ENCODE measurements at regions not wholly inside any gene's neighbourhood (a gene's known extent, or its start where the extent isn't known, plus 50 kb on each side); places are given as distances from the start of the nearest gene placed in this dataset.

DNA sequence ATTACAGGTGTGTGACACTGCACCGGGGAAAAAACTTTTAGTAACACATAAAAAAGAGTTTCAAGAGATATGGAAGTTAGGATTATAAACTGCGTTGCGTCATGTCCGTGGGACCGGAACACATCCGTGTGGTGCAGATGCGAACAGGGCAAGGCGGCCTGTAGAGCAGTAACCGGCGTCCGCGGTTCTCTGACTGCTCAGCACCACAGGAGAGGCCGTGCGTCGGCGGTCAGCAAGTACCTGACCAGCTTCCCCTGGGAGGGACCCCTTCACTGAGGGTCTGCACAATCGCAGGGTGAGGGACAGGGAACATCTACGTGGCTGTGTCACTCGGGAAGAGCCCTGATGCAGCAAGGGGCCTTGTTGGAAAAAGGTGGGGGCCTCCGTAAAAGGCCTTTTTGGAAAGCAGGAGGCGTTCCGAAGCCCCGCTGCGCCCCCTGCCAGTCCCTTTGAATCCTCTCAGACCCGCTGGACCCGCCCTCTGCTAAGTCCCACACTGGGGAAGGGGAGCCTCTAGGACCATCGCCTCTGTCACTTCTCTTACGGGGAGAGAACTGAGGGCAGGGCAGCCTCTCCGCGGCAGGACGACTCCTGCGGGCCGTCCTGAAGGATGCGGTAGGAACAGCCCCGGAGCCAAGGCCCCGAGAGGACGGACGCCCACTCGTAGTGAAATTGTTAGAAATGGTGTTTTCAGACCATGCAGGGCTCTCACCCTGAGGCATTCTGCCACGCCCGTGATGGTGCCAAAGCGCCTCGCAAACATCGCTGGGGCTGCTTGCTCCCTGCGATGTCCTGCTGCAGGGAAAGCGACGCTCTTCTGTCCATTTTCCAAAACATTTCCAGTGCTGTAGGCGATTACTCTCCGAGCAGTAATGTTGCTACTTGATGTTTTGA, 771.6 kb upstream of the COBL start:
- Histone ChIP-seq H3K36me3 (ENCODE audit: control insufficient read depth in 2 of 2, insufficient read depth in 2 of 2, low read length in 2 of 2) (no peaks in the 10 kb centered on the region), H3K27ac (ENCODE audit: low read depth in 2 of 2, low read length in 2 of 2) (no peak overlapping the region)

DNA sequence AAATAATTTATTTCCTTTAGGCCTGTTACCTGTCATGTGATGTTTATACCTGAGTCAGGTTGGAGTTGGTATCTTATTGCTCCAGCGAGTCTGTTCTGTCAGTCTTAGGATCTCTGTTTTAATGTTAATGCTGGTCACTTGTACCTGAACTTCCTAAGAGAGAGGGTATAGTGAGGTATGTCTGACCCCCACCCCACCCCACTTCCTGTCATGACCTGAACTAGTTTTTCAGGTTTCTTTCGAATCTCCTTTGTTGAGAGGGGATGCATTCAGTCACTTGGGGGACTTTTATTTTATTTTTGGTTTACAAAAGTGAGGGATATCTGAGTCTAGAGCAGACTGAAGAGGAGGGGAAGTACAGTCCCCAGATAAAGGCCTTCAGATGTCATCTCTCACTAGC, 769.0 kb upstream of the COBL start:
- H3K4me3 ChIP-seq (ENCODE audit: low read length in 2 of 2): no peak overlapping the region

More for the DNA sequence above, 771.6 kb upstream of the COBL start:
- Histone ChIP-seq H3K27me3 (ENCODE audit: control insufficient read depth in 2 of 2, insufficient read depth in 2 of 2, low read length in 2 of 2) (no peaks in the 10 kb centered on the region), H3K4me3 (ENCODE audit: low read length in 2 of 2) (no peak overlapping the region), H3K9ac (ENCODE audit: low read depth in 1 of 2, low read length in 2 of 2) (no peak overlapping the region), H3K4me1 (ENCODE audit: control insufficient read depth in 2 of 2, insufficient read depth in 2 of 2, low read length in 2 of 2) (no peaks in the 10 kb centered on the region), H3K9me3 (ENCODE audit: control insufficient read depth in 2 of 2, low read length in 2 of 2) (no peaks in the 10 kb centered on the region)

DNA sequence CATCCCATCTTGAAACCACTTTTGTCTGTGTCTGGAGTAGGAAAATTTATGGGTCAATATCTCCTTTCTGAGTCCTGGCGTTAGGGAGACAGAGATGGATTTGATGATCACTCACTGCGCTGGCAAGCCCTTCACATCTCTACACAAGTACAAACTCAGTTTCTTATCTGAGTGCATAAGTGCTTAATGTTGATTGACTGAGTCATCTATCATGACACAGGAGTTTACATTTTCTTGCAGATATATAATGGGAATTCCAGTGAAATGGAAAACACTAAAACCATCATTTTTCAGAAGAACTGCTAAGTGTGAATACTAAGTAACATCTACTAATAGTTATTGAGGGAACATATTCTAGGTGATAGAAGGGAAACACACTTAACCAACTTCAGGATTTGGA, 763.9 kb upstream of the COBL start:
- H3K4me1 ChIP-seq (ENCODE audit: control insufficient read depth in 2 of 2, insufficient read depth in 2 of 2, low read length in 2 of 2): no peaks in the 10 kb centered on the region
- no peaks in the 10 kb centered on the region for H3K27me3 ChIP-seq (ENCODE audit: control insufficient read depth in 2 of 2, insufficient read depth in 2 of 2, low read length in 2 of 2)
- H3K4me3 ChIP-seq (ENCODE audit: low read length in 2 of 2): no peak overlapping the region
- no peak overlapping the region for H3K9ac ChIP-seq (ENCODE audit: low read depth in 1 of 2, low read length in 2 of 2)
- no peaks in the 10 kb centered on the region for H3K36me3 ChIP-seq (ENCODE audit: control insufficient read depth in 2 of 2, insufficient read depth in 2 of 2, low read length in 2 of 2)
- H3K27ac ChIP-seq (ENCODE audit: low read depth in 2 of 2, low read length in 2 of 2): no peak overlapping the region
- no peaks in the 10 kb centered on the region for H3K9me3 ChIP-seq (ENCODE audit: control insufficient read depth in 2 of 2, low read length in 2 of 2)

More for the DNA sequence above, 769.0 kb upstream of the COBL start:
- Histone ChIP-seq H3K9ac (ENCODE audit: low read depth in 1 of 2, low read length in 2 of 2) (no peak overlapping the region), H3K27me3 (ENCODE audit: control insufficient read depth in 2 of 2, insufficient read depth in 2 of 2, low read length in 2 of 2) (no peaks in the 10 kb centered on the region), H3K9me3 (ENCODE audit: control insufficient read depth in 2 of 2, low read length in 2 of 2) (no peaks in the 10 kb centered on the region), H3K36me3 (ENCODE audit: control insufficient read depth in 2 of 2, insufficient read depth in 2 of 2, low read length in 2 of 2) (no peaks in the 10 kb centered on the region), H3K27ac (ENCODE audit: low read depth in 2 of 2, low read length in 2 of 2) (no peak overlapping the region), H3K4me1 (ENCODE audit: control insufficient read depth in 2 of 2, insufficient read depth in 2 of 2, low read length in 2 of 2) (no peaks in the 10 kb centered on the region)

DNA sequence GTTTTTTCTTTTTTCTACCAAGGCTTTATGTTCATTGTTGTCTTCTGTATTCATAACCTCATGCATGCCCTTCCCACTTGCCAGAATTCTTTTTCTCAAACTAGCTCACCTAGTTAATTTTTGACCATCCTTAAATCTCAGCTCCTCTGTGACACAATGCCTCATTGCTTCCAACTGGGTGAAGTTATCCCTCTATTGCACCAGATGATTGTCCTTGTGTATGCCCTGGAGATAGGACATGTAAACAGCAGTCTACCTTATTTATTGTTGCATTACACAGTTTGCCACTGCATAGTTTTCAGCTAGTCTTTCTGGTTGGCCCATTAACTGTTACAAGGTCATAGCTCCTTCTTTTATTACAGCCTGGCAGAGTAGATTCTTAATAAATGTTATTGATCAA, 763.1 kb upstream of the COBL start:
- Histone ChIP-seq H3K36me3 (ENCODE audit: control insufficient read depth in 2 of 2, insufficient read depth in 2 of 2, low read length in 2 of 2) (no peaks in the 10 kb centered on the region), H3K27me3 (ENCODE audit: control insufficient read depth in 2 of 2, insufficient read depth in 2 of 2, low read length in 2 of 2) (no peaks in the 10 kb centered on the region), H3K9ac (ENCODE audit: low read depth in 1 of 2, low read length in 2 of 2) (no peak overlapping the region), H3K27ac (ENCODE audit: low read depth in 2 of 2, low read length in 2 of 2) (no peak overlapping the region), H3K9me3 (ENCODE audit: control insufficient read depth in 2 of 2, low read length in 2 of 2) (no peaks in the 10 kb centered on the region), H3K4me1 (ENCODE audit: control insufficient read depth in 2 of 2, insufficient read depth in 2 of 2, low read length in 2 of 2) (no peaks in the 10 kb centered on the region), H3K4me3 (ENCODE audit: low read length in 2 of 2) (no peak overlapping the region)

DNA sequence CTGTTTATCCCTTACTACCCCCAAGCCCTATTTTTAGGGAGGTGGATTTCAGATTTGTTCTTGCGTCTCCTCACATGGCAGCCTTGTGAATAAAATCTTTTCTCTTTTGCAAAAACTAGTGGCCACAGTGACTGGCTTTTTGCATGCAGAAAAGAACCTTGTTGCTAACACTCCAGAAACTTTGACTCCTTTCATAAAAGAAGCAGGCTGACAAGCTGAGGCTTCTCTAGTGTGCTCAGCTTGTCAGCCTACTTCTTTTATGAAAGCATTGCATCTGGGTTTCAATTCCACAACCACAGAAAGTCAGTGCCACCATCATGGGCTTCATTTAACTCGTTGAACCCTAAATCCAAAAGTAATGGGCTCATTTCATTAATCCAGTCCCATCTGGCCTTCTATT, 761.0 kb upstream of the COBL start:
- Histone ChIP-seq H3K9me3 (ENCODE audit: control insufficient read depth in 2 of 2, low read length in 2 of 2) (no peaks in the 10 kb centered on the region), H3K36me3 (ENCODE audit: control insufficient read depth in 2 of 2, insufficient read depth in 2 of 2, low read length in 2 of 2) (no peaks in the 10 kb centered on the region), H3K4me1 (ENCODE audit: control insufficient read depth in 2 of 2, insufficient read depth in 2 of 2, low read length in 2 of 2) (no peaks in the 10 kb centered on the region), H3K9ac (ENCODE audit: low read depth in 1 of 2, low read length in 2 of 2) (no peak overlapping the region), H3K4me3 (ENCODE audit: low read length in 2 of 2) (no peak overlapping the region), H3K27me3 (ENCODE audit: control insufficient read depth in 2 of 2, insufficient read depth in 2 of 2, low read length in 2 of 2) (no peaks in the 10 kb centered on the region), H3K27ac (ENCODE audit: low read depth in 2 of 2, low read length in 2 of 2) (no peak overlapping the region)

DNA sequence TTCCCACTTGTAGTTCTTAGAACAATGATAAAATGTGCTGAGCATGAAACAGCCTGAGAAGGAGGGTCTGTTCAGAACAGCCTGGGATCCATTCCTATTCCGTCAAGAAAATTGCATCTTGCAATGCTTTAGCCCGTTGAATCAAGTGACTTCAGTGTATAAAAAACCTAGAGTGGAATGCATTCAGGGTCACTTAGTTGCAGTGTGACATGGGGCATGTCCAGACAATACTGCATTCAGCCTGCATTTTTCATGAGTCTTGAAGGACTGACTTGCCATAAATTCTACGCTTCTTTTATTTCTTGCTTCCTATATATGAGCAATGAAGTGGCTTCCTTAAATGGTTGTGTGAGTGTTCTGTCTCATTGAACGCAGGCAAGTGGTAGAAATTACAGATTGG, 758.3 kb upstream of the COBL start:
- H3K27ac ChIP-seq (ENCODE audit: low read depth in 2 of 2, low read length in 2 of 2): no peak overlapping the region

DNA sequence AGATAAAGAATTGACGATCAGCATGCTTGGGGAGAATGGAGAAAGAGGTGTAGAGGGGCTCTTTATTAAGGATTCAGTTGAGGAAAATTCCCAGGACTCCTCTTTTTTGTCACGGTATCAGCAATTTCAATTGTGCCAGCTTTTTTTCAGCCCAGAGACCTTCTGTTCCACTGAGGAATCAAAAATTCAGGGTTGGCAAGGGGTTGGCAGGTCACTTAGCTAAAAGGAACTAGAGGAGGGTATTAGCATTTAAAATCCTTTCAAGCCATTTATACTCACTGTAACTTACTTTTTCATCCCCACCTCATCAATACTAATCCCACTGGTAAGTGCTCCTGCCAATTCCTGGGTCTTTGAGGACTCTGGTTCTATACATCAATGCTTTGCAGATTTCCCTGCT, 757.5 kb upstream of the COBL start:
- Histone ChIP-seq H3K27me3 (ENCODE audit: control insufficient read depth in 2 of 2, insufficient read depth in 2 of 2, low read length in 2 of 2) (no peaks in the 10 kb centered on the region), H3K27ac (ENCODE audit: low read depth in 2 of 2, low read length in 2 of 2) (no peak overlapping the region), H3K9me3 (ENCODE audit: control insufficient read depth in 2 of 2, low read length in 2 of 2) (no peaks in the 10 kb centered on the region), H3K36me3 (ENCODE audit: control insufficient read depth in 2 of 2, insufficient read depth in 2 of 2, low read length in 2 of 2) (no peaks in the 10 kb centered on the region), H3K4me3 (ENCODE audit: low read length in 2 of 2) (no peak overlapping the region), H3K4me1 (ENCODE audit: control insufficient read depth in 2 of 2, insufficient read depth in 2 of 2, low read length in 2 of 2) (no peaks in the 10 kb centered on the region), H3K9ac (ENCODE audit: low read depth in 1 of 2, low read length in 2 of 2) (no peak overlapping the region)

More for the DNA sequence above, 758.3 kb upstream of the COBL start:
- Histone ChIP-seq H3K4me1 (ENCODE audit: control insufficient read depth in 2 of 2, insufficient read depth in 2 of 2, low read length in 2 of 2) (no peaks in the 10 kb centered on the region), H3K27me3 (ENCODE audit: control insufficient read depth in 2 of 2, insufficient read depth in 2 of 2, low read length in 2 of 2) (no peaks in the 10 kb centered on the region), H3K36me3 (ENCODE audit: control insufficient read depth in 2 of 2, insufficient read depth in 2 of 2, low read length in 2 of 2) (no peaks in the 10 kb centered on the region), H3K9me3 (ENCODE audit: control insufficient read depth in 2 of 2, low read length in 2 of 2) (no peaks in the 10 kb centered on the region), H3K4me3 (ENCODE audit: low read length in 2 of 2) (no peak overlapping the region), H3K9ac (ENCODE audit: low read depth in 1 of 2, low read length in 2 of 2) (no peak overlapping the region)

DNA sequence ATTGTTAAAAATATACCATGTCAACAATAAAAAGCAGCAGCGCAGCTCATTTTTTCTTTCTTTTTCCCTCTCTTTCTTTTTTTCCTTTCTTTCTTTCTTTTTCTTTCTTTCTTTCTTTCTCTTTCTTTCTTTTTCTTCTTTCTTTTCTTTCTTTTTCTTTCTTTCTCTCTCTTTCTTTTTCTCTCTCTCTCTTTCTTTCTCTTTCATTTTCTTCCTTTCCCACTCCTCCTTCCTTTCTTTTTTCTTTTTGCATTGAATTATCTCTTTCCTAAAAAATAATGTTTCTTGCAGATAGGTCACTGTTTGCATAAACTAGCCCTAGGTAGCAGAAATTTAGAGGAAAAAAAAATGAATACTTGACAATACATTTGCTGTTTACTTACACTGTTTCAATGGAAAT, 755.1 kb upstream of the COBL start:
- Histone ChIP-seq H3K27me3 (ENCODE audit: control insufficient read depth in 2 of 2, insufficient read depth in 2 of 2, low read length in 2 of 2) (no peaks in the 10 kb centered on the region), H3K4me3 (ENCODE audit: low read length in 2 of 2) (no peak overlapping the region), H3K27ac (ENCODE audit: low read depth in 2 of 2, low read length in 2 of 2) (no peak overlapping the region), H3K36me3 (ENCODE audit: control insufficient read depth in 2 of 2, insufficient read depth in 2 of 2, low read length in 2 of 2) (no peaks in the 10 kb centered on the region), H3K4me1 (ENCODE audit: control insufficient read depth in 2 of 2, insufficient read depth in 2 of 2, low read length in 2 of 2) (no peaks in the 10 kb centered on the region), H3K9me3 (ENCODE audit: control insufficient read depth in 2 of 2, low read length in 2 of 2) (no peaks in the 10 kb centered on the region), H3K9ac (ENCODE audit: low read depth in 1 of 2, low read length in 2 of 2) (no peak overlapping the region)

DNA sequence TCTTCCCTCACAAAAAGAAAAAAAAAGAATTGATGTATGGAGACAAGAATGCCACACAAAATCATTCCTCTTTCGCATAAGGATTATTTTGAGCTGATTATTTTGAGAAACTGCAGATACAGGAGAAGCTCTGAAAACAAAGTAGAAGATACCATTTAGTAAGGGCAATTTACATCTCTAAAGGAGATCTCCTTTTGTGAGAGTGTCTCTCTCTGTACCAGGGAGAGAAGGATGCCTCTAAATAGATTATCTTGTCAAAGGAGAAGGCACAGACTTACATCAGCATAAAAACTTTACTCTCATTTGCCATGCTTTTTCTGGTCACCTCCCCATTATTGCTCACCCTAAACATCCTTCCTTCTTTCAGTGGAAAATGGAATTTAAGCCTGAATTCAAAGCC, 747.9 kb upstream of the COBL start:
- H3K4me3 ChIP-seq (ENCODE audit: low read length in 2 of 2): no peak overlapping the region
- H3K36me3 ChIP-seq (ENCODE audit: control insufficient read depth in 2 of 2, insufficient read depth in 2 of 2, low read length in 2 of 2): no peaks in the 10 kb centered on the region
- H3K9me3 ChIP-seq (ENCODE audit: control insufficient read depth in 2 of 2, low read length in 2 of 2): no peaks in the 10 kb centered on the region
- no peak overlapping the region for H3K27ac ChIP-seq (ENCODE audit: low read depth in 2 of 2, low read length in 2 of 2)
- H3K4me1 ChIP-seq (ENCODE audit: control insufficient read depth in 2 of 2, insufficient read depth in 2 of 2, low read length in 2 of 2): no peaks in the 10 kb centered on the region
- H3K27me3 ChIP-seq (ENCODE audit: control insufficient read depth in 2 of 2, insufficient read depth in 2 of 2, low read length in 2 of 2): no peaks in the 10 kb centered on the region
- H3K9ac ChIP-seq (ENCODE audit: low read depth in 1 of 2, low read length in 2 of 2): no peak overlapping the region

DNA sequence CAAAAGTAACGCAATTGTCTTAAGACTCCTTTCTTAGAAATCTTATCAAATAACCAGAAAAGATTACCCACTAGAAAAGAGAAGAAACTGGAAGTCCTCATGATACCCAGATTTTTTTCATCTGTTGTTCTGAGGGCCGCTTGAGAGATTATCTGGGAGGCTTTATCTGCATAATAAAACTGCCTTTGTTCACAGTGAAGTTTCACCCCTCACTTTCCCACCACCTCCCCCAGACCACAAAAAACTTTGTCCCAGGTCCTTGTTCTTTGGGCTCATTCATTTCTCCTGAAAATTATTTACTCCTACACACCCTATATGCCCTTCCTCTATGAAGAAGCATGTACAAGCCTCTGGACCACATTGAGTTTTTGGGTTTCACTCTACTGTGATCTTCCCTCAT, 745.1 kb upstream of the COBL start:
- Histone ChIP-seq H3K27ac (ENCODE audit: low read depth in 2 of 2, low read length in 2 of 2) (no peak overlapping the region), H3K9me3 (ENCODE audit: control insufficient read depth in 2 of 2, low read length in 2 of 2) (no peaks in the 10 kb centered on the region), H3K36me3 (ENCODE audit: control insufficient read depth in 2 of 2, insufficient read depth in 2 of 2, low read length in 2 of 2) (no peaks in the 10 kb centered on the region), H3K27me3 (ENCODE audit: control insufficient read depth in 2 of 2, insufficient read depth in 2 of 2, low read length in 2 of 2) (no peaks in the 10 kb centered on the region), H3K4me3 (ENCODE audit: low read length in 2 of 2) (no peak overlapping the region), H3K4me1 (ENCODE audit: control insufficient read depth in 2 of 2, insufficient read depth in 2 of 2, low read length in 2 of 2) (no peaks in the 10 kb centered on the region), H3K9ac (ENCODE audit: low read depth in 1 of 2, low read length in 2 of 2) (no peak overlapping the region)
